T-helper 2 cell treated with Interferon-gamma antibody and Interleukin-4, amounts not matched to agents 100 ng/mL and 5 ng/mL, for 36 hours (primary cell): ENCODE measurements at regions not wholly inside any gene's neighbourhood (a gene's known extent, or its start where the extent isn't known, plus 50 kb on each side); places are given as distances from the start of the nearest gene placed in this dataset.
"Not testable (repeated sequence)": the region's sequence is repeated elsewhere in the genome, so short reads cannot be mapped to it uniquely, and the experiment has no call there.

Experiments
- intact Hi-C: fragments of 100-400 bp; cut with micrococcal nuclease; formaldehyde crosslinking; loops from one replicate; pipeline ENCODE4 v1.15.1; 2023

DNA sequence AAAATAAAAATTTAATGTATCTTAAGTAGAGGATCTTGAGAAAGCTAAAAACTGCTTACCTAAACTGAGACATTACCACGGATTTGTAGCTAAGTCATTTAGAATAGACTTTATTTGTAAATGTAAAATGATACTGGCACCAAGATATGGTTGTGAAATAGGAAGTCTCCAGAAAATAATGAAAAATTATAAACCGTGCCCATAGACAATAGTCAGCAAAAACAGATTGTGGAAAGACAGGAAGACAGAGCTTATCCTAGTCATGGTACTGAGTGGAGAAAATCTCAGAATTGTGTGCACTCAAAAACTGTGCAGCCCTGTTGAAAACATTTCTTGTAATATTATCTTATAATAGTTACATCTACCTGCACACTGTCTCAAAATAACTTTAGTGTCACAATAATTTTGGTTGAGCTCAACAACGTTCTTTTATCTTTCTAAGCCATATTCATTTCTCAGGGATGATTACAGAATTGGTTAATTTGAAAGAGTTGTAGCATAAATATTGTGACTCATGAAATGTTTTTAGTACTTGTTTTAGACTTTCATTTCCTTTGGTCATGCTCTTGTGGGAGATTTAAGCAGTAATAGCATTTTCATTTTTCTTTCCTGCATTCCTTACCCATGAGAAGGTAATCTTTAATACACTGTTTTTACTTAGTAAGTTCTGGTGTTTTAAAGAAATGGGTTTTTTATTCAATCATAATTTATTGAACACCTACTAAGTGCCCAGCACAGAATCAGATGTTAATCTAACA is 174.5 kb downstream of the SOX4 start:
- intact Hi-C loops, result no loop called here

DNA sequence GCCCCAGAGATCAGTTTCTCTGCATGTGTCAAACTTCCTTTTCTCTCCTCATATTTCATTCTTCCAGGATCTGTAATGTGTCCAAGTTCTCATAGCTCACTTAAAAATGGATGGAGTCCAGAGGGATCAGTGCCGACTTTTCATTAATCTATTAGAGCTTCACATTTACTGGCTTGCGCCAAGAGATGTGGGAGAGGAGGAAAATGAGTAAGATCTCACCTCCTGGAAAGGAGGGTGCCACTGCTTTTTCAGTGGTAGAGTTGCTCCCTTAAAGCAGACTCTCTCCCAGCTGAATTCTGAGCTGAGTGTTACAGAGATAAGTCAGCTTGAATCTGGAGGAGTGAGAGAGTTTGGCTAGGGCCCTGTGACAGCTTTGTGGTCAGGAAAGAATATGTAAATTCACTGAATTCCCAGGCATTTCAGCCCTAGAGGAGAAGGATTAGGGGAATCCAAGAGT is 175.9 kb downstream of the SOX4 start:
- intact Hi-C loops, result no loop called here

DNA sequence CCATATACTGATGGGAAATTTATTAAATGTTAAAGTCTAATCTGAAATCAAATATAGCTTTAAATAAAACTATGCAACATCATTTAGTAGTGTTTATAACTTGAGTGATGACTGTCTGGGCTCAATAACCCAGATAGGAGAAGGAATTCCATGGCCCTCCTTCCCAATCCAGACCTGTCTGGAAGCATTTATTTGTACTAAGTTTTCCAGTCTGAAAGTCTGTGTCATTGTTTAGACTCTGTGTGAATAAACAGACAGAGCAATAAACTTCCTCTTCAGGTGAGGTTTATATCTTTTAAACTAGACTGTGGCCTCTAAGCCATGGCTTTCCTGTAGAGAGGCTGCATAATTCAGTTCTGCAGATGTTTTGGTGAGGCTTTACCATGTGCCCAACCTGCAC is 176.4 kb downstream of the SOX4 start:
- intact Hi-C loops, result no loop called here

DNA sequence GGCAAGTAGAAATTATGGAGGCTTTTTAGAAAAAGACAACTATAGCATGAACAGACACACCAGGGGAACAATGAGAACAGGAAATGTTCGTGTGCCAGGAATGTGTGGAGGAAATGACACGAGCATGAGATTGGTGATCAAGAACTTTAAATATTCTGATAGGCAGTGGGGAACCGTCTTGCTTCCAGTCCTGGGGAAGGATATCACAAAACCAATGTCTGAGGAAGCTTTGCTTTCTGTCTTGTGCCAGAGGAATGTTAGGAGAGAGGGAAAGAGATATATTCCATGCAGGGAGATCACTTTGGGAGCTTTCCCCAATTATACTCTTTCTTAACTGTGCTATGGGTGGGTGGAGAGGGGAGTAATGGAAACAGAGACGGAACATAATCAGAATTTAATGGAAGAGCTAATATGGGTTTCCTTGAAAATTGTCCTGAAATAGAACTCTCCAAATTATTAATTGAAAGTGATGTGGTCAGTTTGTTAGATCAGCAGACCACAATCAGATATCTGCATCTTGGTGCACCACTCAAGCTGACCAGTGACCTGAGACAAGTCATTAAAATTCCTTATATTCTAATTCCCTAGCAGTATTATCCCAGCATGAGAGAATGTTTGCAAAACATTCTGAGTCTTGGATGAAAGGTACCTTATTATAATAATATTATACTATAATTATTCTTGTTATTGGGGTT is 178.2 kb downstream of the SOX4 start:
- intact Hi-C loops, result no loop called here

DNA sequence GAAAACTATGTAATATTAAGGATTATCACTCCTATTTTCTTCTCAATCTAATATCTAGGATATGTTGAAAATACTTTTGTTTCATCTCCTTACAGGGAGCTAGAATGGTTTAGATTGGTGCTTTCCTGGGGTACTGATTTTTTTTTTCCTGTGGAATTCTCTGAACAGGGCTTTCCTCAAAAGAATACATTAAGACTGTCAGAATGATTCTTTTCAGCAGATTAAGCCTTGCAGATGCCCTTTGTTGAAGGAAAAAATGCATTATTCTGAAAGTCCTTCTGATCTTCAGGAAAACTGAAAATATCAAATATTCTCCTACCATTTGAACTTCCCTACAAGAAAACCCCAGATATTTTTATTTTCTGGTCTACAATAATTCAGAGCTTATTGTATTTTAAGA is 178.9 kb downstream of the SOX4 start:
- intact Hi-C loops, result no loop called here

DNA sequence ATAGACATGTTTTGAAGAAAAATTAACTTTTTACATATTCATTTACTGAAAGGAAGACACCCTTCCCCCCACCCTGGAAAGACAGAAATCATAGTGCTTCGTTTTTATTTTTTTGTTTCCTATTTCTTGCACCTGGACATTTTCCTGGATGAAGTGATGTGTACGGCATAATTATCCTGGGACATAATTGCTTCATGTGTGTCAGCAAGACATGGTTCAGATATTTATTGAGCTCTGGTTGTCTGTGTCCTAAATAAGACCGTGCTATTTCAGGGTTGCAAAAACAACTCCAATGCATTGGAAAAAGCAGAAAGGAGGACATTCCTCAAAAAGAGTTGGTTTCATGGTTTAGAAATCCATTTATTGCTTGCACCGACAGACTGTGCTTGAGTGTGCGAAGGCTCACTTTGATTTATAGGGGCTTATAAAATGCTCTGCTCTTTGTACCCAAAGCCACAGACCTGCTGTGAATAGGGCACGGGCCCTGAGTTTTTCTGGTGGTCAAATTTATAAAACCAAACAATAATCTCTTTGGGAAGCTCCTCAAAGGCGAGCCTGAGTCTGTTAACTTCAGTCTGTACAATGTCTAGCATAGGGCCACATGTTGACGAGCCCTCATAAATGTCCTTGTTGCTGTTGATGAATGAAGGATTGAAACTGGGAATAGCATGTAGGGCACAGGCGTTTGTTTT is 179.5 kb downstream of the SOX4 start:
- intact Hi-C loops, result no loop called here

DNA sequence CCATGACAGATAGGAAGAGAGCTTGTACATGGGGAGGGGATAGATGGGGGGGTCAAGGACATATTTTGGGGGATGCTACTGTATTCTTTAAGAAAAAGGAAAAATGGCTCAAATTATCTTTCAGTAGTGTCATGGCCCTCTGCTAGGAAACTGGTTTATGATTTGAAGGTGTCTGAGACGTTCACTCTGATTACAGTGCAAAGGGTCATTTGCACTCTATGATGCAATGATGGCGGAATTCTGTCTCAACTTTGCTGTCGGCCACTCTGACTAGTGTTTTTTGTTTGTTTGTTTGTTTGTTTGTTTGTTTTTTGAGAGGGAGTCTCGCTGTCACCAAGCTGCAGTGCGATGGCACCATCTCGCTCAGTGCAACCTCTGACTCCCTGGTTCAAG is 180.0 kb downstream of the SOX4 start:
- intact Hi-C loops, result no loop called here

DNA sequence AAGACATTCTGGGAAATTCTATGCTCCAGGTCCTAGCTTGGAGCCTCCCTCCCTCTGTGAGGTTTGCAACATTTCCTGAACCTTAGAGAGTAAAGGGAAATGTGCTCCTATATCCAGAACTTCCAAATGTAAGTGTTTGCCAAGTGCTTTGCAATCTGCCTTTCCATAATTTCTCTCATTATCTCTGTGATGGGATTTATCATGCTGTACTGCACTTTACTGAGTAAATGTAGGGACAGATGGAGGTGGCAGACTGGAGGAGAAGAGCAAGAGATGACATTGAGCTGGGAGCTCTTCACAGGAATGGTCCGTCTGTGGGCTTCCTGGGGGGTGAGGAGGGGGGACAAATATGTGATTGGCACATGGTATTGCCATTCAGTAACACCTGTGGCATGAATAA is 184.3 kb downstream of the SOX4 start:
- intact Hi-C loops, result no loop called here

DNA sequence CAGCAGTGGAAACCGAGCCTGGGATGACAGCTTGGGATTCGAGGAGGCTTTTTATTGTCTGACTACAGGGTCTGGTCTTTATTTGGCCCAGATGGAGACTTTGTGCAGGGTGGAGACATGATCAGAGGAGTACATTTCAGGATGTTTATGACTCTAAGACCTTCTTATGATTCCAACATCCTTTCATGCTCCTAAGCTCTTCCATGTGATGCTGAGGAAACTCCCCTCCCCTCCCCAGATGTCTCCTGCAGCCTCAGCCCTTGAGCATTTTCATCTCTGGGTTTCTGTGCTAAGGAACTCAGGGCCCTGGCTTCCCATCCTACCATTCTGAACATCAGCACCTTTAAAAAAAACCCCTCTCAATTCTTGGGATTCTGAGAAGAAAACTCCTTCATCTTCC is 186.6 kb downstream of the SOX4 start:
- intact Hi-C loops, result no loop called here

DNA sequence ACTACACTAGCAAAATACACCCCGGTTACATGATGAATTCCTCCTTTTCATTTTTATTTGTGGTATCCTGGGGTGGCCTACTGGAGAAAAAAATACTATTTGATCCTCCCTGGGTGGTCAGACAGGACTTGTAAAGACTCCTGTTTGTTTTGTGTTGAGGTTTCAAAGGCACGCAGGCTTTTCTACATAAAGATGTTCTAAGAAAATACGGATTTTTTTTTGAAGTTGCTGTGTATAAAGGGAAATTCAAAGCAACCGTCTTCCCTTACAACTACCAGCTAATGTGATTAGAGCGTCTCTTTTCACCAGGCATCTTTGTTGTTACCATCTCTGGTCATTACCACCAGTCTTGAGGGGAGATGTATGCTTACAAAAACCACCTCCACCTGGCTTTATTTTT is 187.1 kb downstream of the SOX4 start:
- intact Hi-C loops, result no loop called here

DNA sequence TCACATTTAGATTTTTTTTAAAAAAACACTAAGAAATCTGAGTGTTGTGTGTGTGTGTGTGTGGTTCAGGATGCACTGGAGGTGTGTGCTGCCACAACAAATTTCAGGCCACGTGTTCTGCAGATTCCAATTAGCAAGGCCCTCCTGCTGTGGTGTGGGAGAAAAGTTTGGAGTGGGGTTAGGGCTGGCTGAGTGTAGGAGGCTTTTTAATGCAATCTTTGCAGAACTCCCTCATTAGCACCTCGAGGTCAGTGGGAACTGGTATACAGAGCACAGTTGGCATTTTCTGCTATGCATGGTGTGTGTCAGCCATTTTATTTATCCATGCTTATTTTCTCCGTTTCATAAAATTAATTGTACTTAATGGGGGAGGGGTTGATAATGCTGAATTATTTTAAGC is 187.6 kb downstream of the SOX4 start:
- intact Hi-C loops, result no loop called here

DNA sequence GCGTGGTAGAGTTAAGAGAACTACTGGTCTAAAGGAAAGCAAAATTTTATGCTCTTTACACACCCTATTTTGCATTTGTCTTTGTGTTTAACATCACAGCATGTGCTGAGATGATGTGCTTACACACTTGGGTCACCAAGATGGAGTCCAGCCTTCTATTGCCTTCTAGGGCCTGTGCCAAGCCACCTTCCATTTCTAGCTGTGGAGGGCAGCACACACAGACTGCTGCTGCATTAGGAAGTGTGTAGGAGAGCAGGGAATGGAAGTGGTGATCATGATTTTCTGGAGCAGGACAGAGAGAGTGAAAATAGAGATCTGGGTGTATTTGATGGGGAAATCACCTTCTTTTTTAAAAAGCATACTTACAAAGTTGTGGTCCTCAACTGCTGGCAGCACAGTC is 191.6 kb downstream of the SOX4 start:
- intact Hi-C loops, result no loop called here

DNA sequence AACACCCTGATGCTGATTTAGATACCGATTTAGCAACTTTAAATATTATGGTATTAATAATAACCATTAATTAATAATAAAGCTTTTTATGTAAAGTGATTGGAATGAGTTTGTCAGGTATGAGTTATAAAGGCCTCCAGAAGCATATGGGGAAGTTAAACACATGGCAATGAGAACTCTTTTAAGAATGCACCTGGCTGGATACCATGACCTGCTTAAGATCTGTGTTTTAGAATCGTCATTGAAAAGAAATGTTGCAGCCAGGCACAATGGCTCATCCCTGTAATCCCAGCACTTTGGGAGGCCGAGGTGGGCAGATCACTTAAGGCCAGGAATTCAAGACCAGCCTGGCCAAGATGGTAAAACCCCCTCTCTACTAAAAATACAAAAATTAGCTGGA is 197.5 kb downstream of the SOX4 start:
- intact Hi-C loops, result no loop called here

DNA sequence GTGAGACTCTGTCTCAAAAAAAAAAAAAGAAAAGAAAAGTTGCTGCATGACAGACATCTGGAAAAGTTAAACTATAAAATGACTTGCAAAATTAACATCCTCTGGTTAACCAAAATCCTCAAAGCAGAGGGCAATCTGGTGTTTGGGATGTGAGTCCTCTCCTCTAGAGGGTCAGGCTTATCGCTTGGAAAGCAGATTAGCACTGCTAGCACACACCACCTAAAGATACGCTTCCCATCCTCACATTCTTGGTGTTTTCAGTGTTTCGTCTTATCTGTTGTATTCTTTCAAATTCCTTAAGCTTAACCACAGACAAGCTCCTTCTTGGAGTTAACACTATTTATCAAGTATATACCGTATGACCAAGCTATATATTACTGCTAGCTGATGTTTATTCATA is 198.0 kb downstream of the SOX4 start:
- intact Hi-C loops, result no loop called here

DNA sequence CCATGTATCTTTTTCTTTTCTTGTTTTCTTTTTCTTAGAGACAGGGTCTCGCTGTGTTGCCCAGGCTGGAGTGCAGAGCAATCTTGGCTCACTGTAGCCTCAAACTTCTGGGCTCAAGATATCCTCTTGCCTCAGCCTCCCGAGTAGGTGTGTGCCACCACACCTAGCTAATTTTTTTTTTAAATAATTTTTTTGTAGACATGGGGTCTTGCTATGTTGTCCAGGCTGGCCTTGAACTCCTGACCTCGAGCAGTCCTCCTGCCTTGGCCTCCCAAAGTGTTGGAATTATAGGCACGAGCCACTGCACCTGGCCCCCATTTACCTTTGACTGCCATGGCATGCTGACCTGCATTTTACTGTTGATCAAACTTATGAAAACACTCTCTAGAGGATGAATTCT is 198.6 kb downstream of the SOX4 start:
- intact Hi-C loops, result no loop called here

DNA sequence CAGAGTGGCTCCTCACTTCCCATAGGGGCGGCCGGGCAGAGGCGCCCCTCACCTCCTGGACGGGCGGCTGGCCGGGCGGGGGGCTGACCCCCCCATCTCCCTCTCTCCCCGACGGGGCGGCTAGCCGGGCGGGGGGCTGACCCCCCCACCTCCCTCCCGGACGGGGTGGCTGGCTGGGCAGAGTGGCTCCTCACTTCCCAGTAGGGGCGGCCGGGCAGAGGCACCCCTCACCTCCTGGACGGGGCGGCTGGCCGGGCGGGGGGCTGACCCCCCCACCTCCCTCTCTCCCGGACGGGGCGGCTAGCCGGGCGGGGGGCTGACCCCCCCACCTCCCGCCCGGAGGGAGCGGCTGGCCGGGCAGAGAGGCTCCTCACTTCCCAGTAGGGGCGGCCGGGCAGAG is 203.4 kb downstream of the SOX4 start:
- intact Hi-C loops, result not testable (repeated sequence)

DNA sequence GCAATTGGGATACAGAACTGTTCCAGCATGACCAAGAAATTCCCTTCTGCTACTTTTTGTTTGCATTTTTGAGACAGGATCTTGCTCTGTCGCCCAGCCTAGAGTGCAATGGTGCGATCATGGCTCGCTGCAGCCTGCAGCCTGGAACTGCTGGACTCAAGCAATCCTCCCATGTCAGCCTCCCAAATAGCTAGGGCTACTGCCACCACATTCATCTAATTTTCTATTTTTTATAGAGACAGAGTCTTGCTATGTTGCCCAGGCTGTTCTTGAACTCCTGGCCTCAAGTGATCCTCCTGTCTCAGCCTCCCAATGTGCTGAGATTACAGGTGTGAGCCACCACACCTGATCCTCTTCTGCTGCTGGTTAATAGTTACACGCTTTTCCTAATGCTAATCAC is 204.9 kb downstream of the SOX4 start:
- intact Hi-C loops, result no loop called here

DNA sequence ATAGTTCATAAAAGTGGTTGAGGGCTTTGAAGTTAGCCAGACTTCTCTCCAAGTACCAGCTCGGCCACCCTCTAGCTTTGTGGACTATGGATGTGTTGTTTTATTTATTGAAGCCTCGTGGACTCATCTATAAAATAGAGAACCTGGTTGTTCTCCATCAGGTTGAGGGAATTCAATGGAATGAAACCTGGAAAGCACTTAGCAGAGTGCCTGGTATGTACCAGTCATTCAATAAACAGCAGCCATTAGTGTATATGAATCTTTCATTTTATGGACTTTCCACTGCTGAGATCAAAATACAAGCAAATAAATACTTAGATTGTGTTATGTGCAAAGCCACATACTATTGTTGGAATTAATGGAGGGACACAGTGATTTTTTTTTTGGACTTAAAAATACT is 206.8 kb downstream of the SOX4 start:
- intact Hi-C loops, result no loop called here

DNA sequence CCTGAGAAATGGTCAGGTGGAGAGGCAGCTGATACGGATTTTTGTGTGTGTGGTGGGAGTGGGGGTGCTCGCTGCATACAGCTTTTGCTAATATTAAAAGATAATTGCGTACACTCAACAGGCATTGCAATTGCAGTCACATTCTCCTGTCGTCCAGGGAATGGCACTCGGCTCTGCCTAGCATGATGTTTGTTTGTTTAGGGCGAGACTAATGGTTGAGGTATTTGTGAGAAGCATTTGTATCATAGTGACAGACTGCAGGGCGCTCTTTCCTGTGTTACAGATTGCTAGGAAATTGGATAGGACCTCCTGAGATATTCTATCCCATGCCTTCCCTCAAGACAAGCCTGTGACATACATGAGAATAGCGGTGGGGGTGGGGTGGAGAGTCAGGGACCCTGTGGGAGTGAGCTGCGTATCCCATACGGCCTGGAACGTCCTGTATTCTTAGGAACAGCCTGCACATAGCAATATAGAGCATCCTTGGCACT is 207.4 kb downstream of the SOX4 start:
- intact Hi-C loops, result no loop called here

DNA sequence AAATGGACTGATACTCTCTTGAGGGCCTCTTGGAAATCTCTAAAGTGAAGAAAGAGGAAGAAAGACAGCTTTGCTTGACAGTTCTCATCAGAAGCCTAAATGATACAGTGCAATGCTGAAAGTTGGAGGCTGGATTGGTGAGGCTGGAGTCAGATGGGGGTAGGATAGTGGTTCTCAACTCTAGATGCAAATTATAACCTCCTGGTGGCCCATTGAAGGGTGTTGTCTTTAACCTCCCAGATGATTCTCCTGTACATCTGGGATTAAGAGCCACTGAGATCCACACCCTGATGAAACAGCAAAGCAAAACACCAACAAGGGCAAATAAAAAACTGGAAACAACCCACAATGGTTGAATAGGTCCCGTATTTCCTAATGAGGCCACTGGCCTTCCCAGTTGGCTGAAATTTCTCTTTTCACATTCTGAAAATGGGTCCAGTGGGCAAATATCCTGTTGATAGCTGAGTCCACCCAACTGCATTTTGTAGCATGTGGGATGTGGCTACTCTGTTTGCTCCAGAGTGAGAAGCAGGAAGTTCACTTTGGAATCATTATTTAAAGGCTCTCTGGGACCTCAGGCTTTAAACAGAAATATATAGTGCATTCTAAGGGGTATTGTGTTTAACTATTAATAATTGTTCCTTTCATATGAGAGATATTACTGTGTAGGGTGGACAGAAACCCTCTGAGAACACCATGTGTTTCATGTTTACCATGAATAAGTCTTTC is 208.1 kb downstream of the SOX4 start:
- intact Hi-C loops, result no loop called here

DNA sequence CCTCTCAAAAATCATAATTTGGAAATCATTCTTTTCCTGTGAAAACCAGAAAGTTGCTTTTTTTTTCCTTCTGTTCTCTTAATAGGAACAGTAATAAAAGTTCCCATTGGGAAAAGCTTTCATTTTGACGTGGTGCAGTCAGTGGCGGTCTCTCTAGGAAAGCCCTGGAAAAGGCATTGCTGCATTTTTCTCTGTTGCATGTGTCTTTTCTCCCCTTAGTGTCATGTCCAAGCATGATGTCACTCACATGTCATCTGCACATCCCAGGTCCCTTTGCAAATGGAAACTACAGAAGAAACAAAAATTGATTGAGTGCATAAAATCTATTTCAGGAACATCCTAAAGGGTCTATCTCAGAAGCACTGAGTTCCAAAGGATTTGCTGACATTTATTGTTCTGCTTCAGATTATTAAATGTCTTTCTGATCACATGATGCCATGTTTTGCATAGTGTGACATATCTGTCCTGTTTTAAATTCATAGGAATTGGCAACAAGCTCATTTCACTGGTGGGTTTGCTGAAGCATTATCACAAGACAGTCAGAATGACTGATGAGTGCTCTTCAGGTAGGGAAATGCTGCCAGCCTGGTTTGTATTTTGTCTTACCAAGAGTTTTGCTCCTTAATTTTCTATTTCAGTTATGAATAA is 208.7 kb downstream of the SOX4 start:
- intact Hi-C loops, result no loop called here
